Lower leg skin (tissue), 3 donors: ENCODE measurements at regions not wholly inside any gene's neighbourhood (a gene's known extent, or its start where the extent isn't known, plus 50 kb on each side); places are given as distances from the start of the nearest gene placed in this dataset.

ENCODE experiments used
- POLR2A ChIP-seq, 2 donors: fragments of 450-650 bp; IDR thresholded peaks; one replicate each; pipeline ENCODE4 v1.6.1; 2016 to 2017; ENCODE audit warnings: antibody characterized with exemption in 2 of 2, mild to moderate bottlenecking in 1 of 2, moderate library complexity in 1 of 2
- TF ChIP-seq, protein P1 (sequence below), 3 donors: fragments of 450-650 bp; IDR thresholded peaks; one replicate each; pipeline ENCODE4 v1.5.1; 2016; ENCODE audit warnings: antibody characterized with exemption in 3 of 3, mild to moderate bottlenecking in 3 of 3, moderate library complexity in 2 of 3

GRCh38 chr2:200725596-200725995, 86.1 kb upstream of the BZW1 start:
- TF ChIP-seq, protein P1, sequence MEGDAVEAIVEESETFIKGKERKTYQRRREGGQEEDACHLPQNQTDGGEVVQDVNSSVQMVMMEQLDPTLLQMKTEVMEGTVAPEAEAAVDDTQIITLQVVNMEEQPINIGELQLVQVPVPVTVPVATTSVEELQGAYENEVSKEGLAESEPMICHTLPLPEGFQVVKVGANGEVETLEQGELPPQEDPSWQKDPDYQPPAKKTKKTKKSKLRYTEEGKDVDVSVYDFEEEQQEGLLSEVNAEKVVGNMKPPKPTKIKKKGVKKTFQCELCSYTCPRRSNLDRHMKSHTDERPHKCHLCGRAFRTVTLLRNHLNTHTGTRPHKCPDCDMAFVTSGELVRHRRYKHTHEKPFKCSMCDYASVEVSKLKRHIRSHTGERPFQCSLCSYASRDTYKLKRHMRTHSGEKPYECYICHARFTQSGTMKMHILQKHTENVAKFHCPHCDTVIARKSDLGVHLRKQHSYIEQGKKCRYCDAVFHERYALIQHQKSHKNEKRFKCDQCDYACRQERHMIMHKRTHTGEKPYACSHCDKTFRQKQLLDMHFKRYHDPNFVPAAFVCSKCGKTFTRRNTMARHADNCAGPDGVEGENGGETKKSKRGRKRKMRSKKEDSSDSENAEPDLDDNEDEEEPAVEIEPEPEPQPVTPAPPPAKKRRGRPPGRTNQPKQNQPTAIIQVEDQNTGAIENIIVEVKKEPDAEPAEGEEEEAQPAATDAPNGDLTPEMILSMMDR (IDR thresholded peaks at IDR 0.05), result no peak
- no peak for TF ChIP-seq POLR2A (IDR thresholded peaks at IDR 0.05)
